ENCODE measurements at regions not wholly inside any gene's neighbourhood (a gene's known extent, or its start where the extent isn't known, plus 50 kb on each side); places are given as distances from the start of the nearest gene placed in this dataset.
"Not testable (repeated sequence)": the region's sequence is repeated elsewhere in the genome, so short reads cannot be mapped to it uniquely, and the experiment has no call there.

DNA sequence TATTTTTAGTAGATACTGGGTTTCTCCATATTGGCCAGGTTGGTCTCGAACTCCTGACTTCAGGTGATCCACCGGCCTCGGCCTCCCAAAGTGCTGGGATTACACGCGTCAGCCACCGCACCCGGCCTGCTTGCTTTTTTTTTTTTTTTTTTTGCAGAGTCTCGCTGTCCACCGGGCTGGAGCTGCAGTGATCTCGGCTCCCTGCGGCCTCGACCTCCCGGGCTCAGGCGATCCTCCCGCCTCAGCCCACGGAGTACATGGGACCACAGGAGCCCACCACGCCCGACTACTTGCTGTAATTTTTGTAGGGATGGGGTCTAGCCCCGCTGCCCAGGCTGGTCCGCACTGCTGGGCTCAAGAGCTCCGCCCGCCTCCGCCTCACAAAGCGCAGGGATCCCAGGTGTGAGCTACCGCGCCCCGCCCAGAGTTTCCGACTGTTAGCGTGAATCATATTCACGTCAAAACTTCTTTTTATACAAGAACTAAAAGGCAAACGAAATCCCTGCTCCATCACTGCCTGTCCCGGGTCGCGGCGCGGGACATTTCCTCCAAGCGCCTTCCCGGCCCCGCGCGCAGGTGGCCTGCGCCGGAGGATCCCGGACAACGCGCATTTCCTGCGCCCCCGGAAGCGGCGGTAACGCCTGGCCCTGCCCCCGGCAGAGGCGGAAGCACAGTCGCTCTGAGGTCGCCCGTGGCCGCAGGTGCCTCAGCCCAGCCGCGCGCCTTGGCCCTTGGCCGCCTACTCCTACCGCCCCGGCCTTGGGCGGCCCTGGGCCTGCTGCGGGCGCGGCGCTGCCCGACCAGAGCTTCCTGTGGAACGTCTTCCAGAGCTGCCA lies 50.9 kb upstream of the APOD start:
- TF ChIP-seq, protein P1, sequence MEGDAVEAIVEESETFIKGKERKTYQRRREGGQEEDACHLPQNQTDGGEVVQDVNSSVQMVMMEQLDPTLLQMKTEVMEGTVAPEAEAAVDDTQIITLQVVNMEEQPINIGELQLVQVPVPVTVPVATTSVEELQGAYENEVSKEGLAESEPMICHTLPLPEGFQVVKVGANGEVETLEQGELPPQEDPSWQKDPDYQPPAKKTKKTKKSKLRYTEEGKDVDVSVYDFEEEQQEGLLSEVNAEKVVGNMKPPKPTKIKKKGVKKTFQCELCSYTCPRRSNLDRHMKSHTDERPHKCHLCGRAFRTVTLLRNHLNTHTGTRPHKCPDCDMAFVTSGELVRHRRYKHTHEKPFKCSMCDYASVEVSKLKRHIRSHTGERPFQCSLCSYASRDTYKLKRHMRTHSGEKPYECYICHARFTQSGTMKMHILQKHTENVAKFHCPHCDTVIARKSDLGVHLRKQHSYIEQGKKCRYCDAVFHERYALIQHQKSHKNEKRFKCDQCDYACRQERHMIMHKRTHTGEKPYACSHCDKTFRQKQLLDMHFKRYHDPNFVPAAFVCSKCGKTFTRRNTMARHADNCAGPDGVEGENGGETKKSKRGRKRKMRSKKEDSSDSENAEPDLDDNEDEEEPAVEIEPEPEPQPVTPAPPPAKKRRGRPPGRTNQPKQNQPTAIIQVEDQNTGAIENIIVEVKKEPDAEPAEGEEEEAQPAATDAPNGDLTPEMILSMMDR (IDR thresholded peaks at IDR 0.05) = not testable (repeated sequence)
- not testable (repeated sequence) for TF ChIP-seq ZFX (IDR thresholded peaks at IDR 0.05; ENCODE audit: borderline replicate concordance)
